Adrenal gland (tissue), 5 donors: ENCODE measurements at regions not wholly inside any gene's neighbourhood (a gene's known extent, or its start where the extent isn't known, plus 50 kb on each side); places are given as distances from the start of the nearest gene placed in this dataset.

Source experiments
- CTCF ChIP-seq, 6 experiments: fragments of 450-650 bp in 4 of 6; fragments of 200-600 bp in 2 of 6; sonication (generic) in 1 of 6; IDR thresholded peaks; 1 replicate in 5 of 6; 2 replicates in 1 of 6; pipeline versions ENCODE4 v1.5.1 to v1.8.0; 2016 to 2021; ENCODE audit warnings: antibody characterized with exemption in 6 of 6, mild to moderate bottlenecking in 2 of 6, moderate library complexity in 1 of 6
- POLR2A ChIP-seq, 2 donors: fragments of 450-650 bp; IDR thresholded peaks; one replicate each; pipeline ENCODE4 v1.6.1; 2017; ENCODE audit warnings: antibody characterized with exemption in 2 of 2, mild to moderate bottlenecking in 2 of 2, moderate library complexity in 1 of 2
- donor health status: DM: no; HTN: no; CAD: no.

- no peak for TF ChIP-seq POLR2A (IDR thresholded peaks at IDR 0.05)
- TF ChIP-seq CTCF (IDR thresholded peaks at IDR 0.05): no peak
These were observed 446.6 kb downstream of the ANKRD7 start for GRCh38 chr7:118671149-118671548.
